Tibial nerve (tissue), 3 donors: ENCODE measurements at regions not wholly inside any gene's neighbourhood (a gene's known extent, or its start where the extent isn't known, plus 50 kb on each side); places are given as distances from the start of the nearest gene placed in this dataset.

Experiments
- POLR2A ChIP-seq, 2 donors: fragments of 450-650 bp; IDR thresholded peaks; one replicate each; pipeline ENCODE4 v1.6.1; 2017; ENCODE audit warnings: antibody characterized with exemption in 2 of 2, mild to moderate bottlenecking in 2 of 2, moderate library complexity in 2 of 2
- TF ChIP-seq, protein P1 (sequence below), 5 experiments: fragments of 200-600 bp in 3 of 5; fragments of 450-650 bp in 2 of 5; sonication (generic) in 3 of 5; IDR thresholded peaks; one replicate each; pipeline ENCODE4 v1.5.1; 2016 to 2019; ENCODE audit warnings: antibody characterized with exemption in 5 of 5, mild to moderate bottlenecking in 3 of 5, moderate library complexity in 2 of 5

DNA sequence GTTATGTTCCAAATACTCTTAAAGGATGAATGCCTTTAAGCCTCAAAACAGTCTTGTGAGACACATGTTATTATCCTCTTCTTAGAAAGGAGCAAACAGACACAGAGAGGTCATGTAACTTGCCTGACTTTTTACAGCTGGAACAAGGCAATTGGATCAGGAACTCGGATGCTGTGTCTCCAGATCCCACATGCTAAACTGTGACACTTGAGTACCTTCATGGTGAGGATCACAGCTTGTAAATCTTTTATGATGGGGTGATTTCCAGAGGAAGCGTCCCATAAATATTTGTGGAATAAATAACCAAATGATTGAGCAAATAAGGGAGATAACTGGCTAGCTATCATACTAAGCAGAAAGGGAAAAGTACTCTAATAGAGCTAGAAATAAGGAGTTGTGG lies 171.2 kb downstream of the C11orf91 start:
- TF ChIP-seq, protein P1, sequence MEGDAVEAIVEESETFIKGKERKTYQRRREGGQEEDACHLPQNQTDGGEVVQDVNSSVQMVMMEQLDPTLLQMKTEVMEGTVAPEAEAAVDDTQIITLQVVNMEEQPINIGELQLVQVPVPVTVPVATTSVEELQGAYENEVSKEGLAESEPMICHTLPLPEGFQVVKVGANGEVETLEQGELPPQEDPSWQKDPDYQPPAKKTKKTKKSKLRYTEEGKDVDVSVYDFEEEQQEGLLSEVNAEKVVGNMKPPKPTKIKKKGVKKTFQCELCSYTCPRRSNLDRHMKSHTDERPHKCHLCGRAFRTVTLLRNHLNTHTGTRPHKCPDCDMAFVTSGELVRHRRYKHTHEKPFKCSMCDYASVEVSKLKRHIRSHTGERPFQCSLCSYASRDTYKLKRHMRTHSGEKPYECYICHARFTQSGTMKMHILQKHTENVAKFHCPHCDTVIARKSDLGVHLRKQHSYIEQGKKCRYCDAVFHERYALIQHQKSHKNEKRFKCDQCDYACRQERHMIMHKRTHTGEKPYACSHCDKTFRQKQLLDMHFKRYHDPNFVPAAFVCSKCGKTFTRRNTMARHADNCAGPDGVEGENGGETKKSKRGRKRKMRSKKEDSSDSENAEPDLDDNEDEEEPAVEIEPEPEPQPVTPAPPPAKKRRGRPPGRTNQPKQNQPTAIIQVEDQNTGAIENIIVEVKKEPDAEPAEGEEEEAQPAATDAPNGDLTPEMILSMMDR (IDR thresholded peaks at IDR 0.05): no peak
- no peak for TF ChIP-seq POLR2A (IDR thresholded peaks at IDR 0.05)
